HepG2 (cell line): ENCODE measurements at regions not wholly inside any gene's neighbourhood (a gene's known extent, or its start where the extent isn't known, plus 50 kb on each side); places are given as distances from the start of the nearest gene placed in this dataset.

Experiments
- small RNA-seq, 3 experiments: library from RNA; depleted of rRNA; stranded (forward); fragments of <200 nt; gene quantifications; one replicate each; pipeline ENCODE3, GENCODE V24; 2012; ENCODE audit warnings: low read depth in 2 of 3, low replicate concordance in 1 of 3; ENCODE audit not compliant: insufficient read length in 3 of 3, insufficient read depth in 2 of 3

Small RNAs in the stretch of these regions (small RNA-seq; reads per million reads assigned to genes)
- 0 reads per million in 3 experiments for gene RF00139
- 0 reads per million in 3 experiments for gene RN7SKP286
